HL-60/S4 treated with retinoic acid at 250 ng/mL for 4 days and 3 days (cell line): ENCODE measurements at regions not wholly inside any gene's neighbourhood (a gene's known extent, or its start where the extent isn't known, plus 50 kb on each side); places are given as distances from the start of the nearest gene placed in this dataset.

Source experiments
- in situ Hi-C: fragments of 300-500 bp; cut with MboI; formaldehyde crosslinking; loops from 2 replicates; pipeline ENCODE4 v1.7.0; 2022; ENCODE audit warnings: low sequenced_read_pairs

- in situ Hi-C loops, result loop anchor here (25.0 kb wide), 1 partner anchor 212 kb away; no protein-coding TSS in a partner anchor
Measured at GRCh38 chr18:2325308-2325849, 245.9 kb downstream of the METTL4 start.

GRCh38 chr18:2325933-2326332 is 245.4 kb downstream of the METTL4 start:
- in situ Hi-C loops, result loop anchor here (25.0 kb wide), 1 partner anchor 211 kb away; no protein-coding TSS in a partner anchor

GRCh38 chr18:2326999-2327398 is 244.3 kb downstream of the METTL4 start:
- in situ Hi-C loops, result loop anchor here (25.0 kb wide), 1 partner anchor 210 kb away; no protein-coding TSS in a partner anchor

GRCh38 chr18:2330764-2331163 is 240.5 kb downstream of the METTL4 start:
- in situ Hi-C loops, result loop anchor here (25.0 kb wide), 1 partner anchor 207 kb away; no protein-coding TSS in a partner anchor

- in situ Hi-C loops, result loop anchor here (25.0 kb wide), 1 partner anchor 206 kb away; no protein-coding TSS in a partner anchor
Measured at GRCh38 chr18:2331491-2331890, 239.8 kb downstream of the METTL4 start.

GRCh38 chr18:2336690-2337392 is 234.5 kb downstream of the METTL4 start:
- in situ Hi-C loops, result loop anchor here (25.0 kb wide), 1 partner anchor 200 kb away; no protein-coding TSS in a partner anchor

- in situ Hi-C loops, result loop anchor here (25.0 kb wide), 1 partner anchor 200 kb away; no protein-coding TSS in a partner anchor
Measured at GRCh38 chr18:2337552-2338141, 233.7 kb downstream of the METTL4 start.

- in situ Hi-C loops, result loop anchor here (25.0 kb wide), 1 partner anchor 199 kb away; no protein-coding TSS in a partner anchor
Measured at GRCh38 chr18:2338601-2339000, 232.7 kb downstream of the METTL4 start.

- in situ Hi-C loops, result loop anchor here (25.0 kb wide), 1 partner anchor 197 kb away; no protein-coding TSS in a partner anchor
Measured at GRCh38 chr18:2340335-2340734, 231.0 kb downstream of the METTL4 start.

GRCh38 chr18:2348003-2348402 is 223.3 kb downstream of the METTL4 start:
- in situ Hi-C loops, result loop anchor here (25.0 kb wide), 1 partner anchor 189 kb away; no protein-coding TSS in a partner anchor

GRCh38 chr18:2351126-2351850 is 220.0 kb downstream of the METTL4 start:
- in situ Hi-C loops, result no loop called here

- in situ Hi-C loops, result no loop called here
Measured at GRCh38 chr18:2354292-2354691, 217.0 kb downstream of the METTL4 start.

- in situ Hi-C loops, result no loop called here
Measured at GRCh38 chr18:2356906-2357305, 214.4 kb downstream of the METTL4 start.

GRCh38 chr18:2360861-2361260 is 210.4 kb downstream of the METTL4 start:
- in situ Hi-C loops, result no loop called here

GRCh38 chr18:2368102-2368501 is 203.2 kb downstream of the METTL4 start:
- in situ Hi-C loops, result no loop called here

GRCh38 chr18:2376707-2377106 is 194.6 kb downstream of the METTL4 start:
- in situ Hi-C loops, result no loop called here

- in situ Hi-C loops, result no loop called here
Measured at GRCh38 chr18:2380101-2380500, 191.2 kb downstream of the METTL4 start.

- in situ Hi-C loops, result no loop called here
Measured at GRCh38 chr18:2381539-2381938, 189.8 kb downstream of the METTL4 start.

- in situ Hi-C loops, result no loop called here
Measured at GRCh38 chr18:2387588-2387987, 183.7 kb downstream of the METTL4 start.

- in situ Hi-C loops, result no loop called here
Measured at GRCh38 chr18:2390158-2390557, 181.1 kb downstream of the METTL4 start.

- in situ Hi-C loops, result no loop called here
Measured at GRCh38 chr18:2391470-2391869, 179.8 kb downstream of the METTL4 start.
